ENCODE measurements at regions not wholly inside any gene's neighbourhood (a gene's known extent, or its start where the extent isn't known, plus 50 kb on each side); places are given as distances from the start of the nearest gene placed in this dataset.
"Not testable (repeated sequence)": the region's sequence is repeated elsewhere in the genome, so short reads cannot be mapped to it uniquely, and the experiment has no call there.

DNA sequence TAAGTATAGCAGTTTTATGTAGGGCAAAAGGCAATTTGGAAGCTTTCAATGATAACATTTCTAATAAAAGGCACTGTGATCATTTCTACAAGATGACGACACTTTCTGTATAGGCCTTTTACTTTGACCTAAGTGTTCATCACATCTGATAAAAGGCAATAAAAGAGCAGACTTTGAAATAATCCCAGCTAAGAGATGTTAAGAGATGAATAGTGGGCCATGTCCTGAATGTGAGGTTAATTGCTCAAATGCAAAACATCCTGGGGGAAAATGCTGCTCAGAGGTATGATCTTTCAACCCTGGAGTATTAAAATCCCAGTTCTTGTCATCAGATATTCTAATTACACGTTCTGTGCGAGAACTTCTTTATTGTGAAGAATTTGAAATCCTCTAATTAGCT, 677.6 kb downstream of the SOCS6 start:
- no peak for DNase-seq

DNA sequence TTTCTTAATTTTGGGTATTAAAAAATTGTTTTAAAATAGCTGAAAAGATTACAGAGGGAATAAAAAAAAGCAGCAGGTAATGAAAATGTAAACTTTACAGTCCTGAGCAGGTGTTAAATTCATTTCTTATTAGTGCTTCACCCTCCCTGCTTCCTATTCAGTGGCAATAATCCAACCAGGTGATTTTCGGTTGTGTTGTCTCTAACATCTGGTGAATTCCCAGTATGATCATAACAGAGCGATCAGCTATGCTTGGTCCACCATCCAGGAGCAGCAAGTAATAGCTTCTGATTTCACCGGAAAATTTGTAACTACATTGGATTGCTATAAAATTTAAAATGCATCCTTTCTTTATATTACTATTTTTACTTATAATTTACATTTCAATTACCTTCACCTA, 673.1 kb downstream of the SOCS6 start:
- DNase-seq: no peak

DNA sequence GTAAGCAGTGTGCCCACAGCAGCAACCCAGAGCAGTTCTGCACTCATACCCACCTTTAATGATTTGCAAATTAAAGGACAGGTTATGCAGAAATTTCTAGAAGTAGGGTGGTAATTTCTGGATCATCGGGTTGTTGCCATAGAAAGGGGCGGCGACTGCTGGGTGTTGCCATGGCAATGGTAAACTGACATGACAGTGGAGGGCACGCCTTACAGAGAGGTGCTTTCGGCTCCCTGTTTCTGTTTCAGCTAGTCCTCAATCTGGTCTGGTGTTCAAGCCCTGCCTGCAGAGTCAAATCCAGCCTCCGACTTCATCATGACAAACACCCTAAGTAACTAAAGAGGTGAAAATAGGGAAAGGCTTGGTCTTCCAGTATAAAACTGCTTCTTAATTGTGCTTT, 667.7 kb downstream of the SOCS6 start:
- no peak for DNase-seq

DNA sequence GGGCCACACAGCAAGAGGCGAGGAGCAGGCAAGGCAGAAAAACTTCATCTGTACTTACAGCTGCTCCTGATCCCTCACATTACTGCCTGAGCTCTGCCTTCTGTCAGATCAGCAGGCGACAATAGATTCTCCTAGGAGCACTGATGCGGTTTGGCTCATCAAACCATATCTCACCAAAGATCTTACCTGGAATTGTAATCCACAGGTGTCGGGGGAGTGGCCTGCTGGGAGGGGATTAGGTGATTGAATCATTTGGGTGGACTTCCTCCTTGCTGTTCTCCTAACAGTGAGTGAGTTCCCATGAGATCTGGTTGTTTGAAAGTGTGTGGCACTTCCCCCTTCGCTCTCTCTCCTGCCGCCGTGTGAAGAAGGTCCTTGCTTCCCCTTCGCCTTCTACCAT, 647.3 kb downstream of the SOCS6 start:
- no peak for DNase-seq

DNA sequence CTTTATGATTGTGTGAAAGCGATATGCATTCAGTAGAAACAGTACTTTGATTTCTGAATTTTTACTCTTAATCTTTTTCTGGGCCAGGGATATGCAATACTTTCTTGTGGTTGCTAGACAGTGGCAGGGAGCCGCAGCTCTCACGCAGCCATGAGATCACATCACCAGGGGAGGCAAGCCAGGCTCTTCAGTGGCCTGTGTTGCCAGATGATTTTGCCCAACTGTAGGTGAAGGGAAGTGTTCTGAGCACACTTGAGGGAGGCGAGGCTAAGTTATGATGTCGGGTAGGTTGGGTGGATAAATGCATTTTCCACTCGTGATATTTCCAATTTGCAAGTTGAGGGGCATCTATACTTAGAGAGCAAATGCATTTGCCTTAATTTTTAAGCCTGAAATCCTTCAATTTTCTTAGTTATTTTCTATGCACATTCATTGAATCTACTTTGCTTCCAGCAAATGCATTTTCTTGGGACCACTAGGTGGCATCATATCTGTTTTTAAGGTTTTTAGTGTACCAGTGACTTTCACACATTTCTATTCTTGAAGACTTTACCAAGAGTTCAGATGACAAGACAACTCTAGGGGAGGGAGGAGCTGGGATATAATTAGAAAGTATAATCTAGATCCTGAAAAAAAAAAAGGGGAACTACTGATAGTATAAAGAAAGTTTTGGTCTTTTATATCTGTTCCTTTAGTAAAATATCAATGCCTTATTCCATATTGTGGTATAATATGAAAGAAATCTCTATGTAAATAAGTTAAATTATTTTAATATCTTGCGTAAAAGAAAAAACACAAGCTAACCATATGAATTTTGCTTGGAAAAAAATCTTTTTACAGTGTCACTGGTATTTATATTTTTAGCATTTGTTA, 643.3 kb downstream of the SOCS6 start:
- DNase-seq: peak in 1 of 2 experiments; percentile 0

DNA sequence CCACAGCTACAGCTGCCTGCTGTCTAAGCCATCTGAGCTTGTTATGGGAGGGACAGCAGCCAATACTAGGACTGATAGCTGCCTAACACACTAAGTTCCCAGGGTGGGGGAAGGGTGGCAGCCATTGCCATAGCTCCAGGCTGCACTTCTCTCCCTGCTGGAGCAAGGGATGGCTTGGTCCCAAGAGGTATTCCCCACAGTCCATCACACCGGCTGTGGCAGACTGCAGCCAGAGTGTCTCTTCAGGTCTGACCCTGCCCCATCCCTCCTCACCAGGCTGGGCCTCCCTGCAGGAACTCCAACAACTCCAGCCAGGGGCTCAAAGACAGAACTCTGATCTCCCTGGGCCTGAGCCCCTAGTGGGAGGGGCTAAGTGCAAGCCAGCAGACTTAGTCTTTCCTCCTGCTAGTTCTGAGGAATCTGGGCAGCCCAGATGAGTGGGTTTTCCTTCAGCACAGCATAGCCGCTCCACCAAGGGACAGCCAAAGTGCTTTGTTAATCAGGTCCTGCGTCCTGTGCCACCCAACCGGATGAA, 632.1 kb downstream of the SOCS6 start:
- no peak for DNase-seq

DNA sequence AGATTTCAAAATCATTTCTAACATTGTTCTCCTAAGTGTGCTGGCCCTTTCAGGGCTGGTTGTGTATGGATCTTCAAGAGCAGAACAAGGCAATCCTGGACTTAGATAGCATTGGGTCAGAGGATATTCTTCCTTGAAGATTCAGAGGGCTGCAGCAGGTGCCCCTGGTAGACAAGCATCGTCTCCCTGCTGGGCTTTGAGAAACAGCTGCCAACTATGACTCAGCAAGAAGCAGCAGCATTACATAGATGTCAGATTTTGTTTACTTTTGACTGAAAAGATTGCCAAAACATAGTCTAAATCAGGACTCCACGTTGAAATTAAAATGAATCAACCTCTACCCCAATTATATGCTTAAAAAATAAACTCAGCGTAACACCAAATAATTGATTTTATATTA, 618.8 kb downstream of the SOCS6 start:
- DNase-seq: no peak

DNA sequence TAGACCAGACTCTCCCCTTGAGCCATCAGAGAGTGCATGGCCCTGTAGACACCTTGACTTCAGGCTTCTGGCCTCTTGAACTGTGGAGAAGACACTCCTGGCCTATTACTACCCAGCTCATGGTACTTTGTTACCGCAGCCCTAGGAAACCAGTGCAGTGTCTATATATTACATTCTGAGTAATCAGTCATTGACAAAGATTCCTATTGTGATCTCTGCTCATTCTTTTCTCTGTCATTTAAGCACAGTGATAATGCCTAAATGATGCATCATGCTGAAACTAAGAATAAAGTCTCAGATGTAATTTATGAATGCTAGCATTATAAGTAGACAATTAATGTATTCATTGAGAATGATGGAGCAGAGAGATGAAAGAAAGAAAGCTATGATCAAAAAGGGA, 603.5 kb downstream of the SOCS6 start:
- no peak for DNase-seq

DNA sequence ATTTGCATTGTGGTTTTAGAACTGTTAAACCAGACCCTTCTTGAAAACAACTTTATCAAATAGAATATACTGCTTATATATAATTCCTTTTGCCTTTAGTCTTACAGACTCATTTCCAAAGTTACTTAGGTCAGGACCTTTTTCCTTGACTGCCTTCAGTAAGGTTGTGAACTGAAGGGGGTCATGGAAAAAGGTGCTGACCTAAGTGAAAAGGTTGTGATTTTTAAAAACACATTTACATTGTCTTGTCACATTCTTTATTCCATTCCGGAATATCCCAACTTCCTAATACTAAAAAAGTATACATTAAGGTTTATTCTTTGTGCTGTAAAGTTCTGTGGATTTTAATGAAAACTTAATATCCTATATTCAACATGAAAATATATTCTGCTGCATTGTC, 581.4 kb downstream of the SOCS6 start:
- DNase-seq: no peak

DNA sequence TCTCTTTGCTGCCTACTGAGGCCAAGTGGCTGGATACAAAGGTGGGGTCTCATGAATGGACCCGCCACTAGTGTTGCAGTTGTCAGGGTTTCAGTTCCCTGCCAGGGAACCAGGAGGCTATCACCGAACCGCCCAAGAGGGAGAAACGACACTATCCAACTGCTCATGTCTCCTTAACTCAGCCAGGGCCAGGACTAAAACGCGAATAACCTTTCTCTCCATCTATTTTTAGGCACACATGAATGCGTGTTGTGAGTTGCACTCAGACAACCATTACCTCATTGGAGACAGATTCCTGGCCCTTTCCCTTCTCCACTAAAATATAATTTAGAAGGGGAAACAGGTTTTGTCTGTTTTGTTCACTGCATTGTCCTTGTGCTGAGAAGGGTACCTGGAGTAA, 559.5 kb downstream of the SOCS6 start:
- DNase-seq: no peak

DNA sequence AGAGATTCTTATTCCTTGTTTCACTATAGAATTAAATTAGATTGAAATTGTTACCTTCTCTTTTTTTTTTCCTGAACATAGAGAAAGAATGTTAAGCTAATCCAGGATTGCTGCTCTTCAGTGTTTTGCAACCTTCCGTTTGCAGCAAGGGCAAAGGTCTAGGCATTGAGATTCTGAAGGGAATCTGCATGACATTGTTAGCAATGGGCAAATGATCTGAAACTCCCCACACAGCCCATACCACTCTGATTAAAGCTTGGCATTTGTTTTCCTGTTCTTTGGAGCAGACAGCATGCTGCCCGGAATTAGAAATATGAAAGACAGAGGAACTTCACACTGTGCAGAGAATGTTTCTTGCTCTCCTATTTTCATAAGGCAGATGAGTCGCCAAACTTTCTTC, 551.8 kb downstream of the SOCS6 start:
- no peak for DNase-seq

DNA sequence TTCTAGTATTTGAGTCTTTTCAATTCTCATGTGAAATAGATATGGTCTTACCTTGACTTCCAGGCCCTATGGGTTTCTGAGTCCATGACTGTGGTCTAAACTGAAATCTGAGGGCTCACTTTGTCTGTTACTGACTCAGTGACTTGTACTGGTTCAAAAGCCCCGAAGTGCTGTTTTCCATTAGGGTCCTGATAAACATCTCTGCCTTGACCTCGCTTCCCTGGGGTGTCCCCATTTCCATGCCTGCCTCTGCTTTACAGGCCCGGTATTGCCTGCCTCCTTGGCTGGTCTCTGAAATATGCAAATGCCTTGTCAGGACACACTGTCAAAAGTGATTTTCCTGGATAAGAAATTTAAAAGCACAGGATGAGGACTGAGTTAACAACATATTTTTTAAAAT, 538.8 kb downstream of the SOCS6 start:
- no peak for DNase-seq

DNA sequence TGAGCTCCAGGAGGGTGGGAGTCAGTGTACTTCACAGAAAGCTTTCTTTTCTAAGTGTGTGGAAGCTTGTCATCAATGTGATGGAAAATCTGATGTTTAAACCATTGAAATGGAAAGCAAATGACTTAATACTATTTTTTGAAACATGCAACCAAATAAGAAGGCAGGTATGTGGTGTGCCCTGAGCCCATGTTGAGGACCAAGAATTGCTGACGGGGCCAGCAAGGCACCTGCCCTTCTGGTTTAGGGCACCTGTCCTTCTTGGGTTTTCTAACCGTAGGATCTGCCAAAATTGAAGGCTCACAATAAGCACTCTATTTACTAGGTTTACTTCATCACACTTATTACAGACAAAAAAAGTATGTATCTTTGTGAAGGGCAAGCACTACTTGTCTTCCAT, 537.7 kb downstream of the SOCS6 start:
- no peak for DNase-seq

DNA sequence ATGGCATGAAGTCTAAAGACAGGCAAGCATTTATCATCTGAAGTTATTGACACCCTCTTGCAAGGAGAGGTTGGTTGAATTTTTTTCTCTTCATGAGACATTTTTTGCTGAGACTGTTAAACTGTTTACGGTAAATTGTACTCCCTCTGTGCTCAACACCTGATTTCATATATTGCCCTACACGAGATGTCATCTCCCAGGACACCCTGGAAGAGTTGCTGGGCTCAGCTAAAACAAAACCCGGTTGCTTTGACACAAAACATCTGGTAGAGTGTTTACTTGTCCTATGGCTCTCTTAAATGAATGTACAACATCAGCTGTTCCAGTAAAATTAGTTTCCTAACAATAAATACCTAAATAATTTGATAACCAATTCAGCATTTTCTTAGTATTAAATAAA, 533.8 kb downstream of the SOCS6 start:
- DNase-seq: no peak

DNA sequence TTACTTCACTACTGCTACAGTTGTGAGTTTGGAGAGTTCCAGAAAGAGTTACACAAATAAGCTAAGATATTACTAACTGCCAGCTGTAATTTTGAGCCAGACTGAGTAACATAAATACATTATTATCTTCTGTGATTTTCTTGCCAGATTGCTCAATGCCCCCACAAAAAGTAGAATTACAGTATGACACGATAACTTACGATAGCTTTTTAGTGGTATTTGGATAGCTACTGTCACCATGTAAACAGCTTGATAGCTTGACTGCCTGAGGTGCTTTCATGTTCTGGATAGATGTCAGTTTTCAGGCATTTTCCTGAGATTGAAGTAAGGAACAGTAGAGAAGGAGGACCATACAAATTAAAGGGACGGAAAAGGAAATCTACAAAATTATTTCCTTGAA, 533.3 kb downstream of the SOCS6 start:
- DNase-seq: no peak

DNA sequence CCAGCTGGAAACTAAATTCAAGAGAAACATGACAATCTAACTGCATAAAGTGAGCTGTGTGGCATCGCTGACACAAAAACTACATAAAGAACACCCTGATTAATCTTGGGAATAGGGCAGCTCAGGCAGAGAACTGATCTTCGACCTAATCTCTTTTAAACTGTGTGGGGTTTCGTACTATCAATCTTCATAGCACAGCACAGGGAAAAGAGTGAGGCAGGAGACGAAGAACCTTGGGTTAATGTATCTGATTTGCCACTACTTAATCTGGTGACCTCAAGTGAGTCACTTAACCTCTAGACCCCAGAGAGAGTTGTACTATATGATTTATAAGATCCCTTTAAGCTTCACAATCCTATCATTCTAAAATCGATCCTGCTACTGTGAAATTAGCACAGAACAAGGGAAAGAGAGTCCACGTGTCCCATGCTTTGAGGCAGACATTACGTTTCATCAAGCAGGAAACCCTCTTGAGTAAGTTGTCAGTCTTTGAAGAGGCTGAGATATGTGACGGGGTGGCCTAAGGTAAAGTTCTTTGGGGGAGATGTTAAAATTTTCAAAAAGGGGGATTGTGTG, 519.7 kb downstream of the SOCS6 start:
- DNase-seq: no peak

DNA sequence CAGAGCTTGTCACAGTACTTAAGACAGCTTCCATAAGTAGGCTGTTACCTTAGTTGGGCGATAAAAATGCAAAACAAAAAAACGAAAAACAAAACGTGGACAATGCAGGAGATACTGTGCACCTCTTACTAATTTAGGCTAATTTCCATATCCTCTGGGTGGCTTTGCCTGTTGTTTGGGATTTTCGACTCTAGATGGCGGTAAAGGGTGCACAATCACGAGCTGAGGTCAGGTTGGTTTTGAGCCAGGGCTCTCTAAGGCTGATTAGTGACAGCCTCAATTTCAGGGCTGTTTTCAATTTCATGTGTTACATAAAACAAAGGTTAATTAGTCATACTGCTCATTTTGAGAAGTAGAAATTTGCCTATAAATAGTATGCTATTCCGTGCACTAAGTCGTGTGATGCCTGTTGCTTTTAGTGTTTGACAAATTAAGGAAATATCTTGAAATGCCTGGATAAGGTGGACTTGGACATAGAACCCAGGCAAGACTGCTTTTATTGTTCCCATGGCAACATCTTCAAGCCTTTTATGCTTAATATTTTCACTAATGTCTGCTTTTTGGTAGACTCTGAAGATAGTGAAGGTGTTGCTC, 493.1 kb downstream of the SOCS6 start:
- DNase-seq: peak; percentile 24 to 43

DNA sequence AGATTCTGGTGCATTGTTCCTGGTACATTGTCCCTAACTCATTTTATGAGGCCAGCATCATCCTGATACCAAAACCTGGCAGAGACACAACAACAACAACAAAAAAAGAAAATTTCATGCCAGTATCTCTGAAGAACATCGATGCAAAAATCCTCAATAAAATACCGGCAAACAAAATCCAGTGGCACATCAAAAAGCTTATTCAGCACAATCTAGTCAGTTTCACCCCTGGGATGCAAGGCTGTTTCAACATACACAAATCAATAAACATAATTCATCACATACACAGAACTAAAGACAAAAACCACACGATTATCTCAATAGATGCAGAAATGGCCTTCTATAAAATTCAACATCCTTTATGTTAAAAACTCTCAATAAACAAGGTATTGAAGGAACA, 477.4 kb downstream of the SOCS6 start:
- not testable (repeated sequence) for DNase-seq

DNA sequence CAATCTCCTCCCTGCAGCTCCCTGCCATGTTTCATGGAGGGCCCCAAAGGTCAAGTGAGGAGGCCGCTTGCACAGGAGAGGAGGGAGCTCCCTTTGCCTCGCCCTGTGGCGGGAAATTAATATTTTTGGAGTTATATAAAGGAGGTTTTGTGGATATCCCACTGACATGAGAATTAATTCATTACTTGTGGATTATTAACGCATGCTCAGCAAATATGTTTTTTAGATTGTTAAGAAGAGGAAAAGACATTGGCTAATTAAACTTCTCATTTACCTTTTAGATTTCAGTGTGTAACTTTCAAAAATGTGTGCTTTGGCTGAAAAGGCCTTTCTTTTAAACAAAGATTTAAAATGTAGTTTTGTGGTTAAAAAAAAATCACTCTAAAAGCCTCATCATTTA, 474.0 kb downstream of the SOCS6 start:
- DNase-seq: no peak

DNA sequence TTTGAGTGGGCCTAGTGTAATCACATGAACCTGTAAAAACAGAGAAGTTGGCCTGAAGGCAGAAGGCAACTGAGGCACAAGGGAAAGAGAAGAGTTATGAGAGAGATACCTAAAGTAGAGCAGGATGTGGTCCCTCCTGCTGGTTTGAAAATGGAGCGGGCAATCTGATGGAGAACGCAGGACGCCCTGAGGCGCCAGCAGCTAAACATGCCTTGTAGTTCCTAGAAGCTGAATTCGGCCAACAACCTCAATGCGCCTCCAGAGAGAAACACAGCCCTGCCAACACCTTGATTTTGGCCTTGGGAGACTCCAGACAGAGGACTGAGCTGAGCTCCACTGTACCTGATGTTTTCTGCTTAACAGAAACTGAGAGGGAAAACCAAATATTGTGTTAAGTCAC, 469.9 kb downstream of the SOCS6 start:
- DNase-seq: no peak

DNA sequence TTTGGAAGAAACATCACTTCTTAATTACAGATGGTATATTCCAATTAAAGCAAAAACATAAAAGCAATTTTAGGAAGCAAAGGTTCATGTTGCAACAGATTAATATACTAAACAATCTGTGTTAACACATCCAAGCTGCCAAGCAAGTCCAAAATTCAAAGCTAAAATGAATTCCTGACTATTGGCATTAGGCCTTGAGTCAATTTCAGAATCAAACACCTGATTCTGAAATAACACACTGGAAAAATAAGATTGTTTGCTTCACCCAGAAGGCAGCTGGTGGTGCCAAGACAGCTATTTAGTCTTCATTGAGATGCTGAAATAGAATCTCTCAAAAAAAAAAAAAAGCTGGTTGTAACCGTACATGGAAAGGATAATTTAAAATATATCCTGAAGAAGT, 465.6 kb downstream of the SOCS6 start:
- DNase-seq: no peak

DNA sequence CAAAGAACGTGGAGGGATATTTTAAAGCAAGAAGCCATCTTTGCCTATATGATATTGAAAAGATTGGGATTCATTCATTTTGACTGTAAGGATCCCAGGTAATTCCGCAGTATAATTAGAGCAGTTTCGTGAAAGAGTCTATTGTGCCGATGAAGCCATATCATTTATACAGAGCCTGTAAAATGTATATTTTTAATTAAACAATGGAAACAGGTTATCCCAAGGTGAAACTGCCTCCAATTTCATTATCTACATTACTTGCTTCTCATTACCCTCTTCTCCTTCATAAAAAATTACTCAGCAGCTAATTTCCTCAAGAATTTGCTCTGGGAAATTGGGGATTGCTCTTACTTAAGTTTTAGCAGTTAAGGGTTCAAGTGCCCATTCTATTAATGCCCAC, 444.1 kb downstream of the SOCS6 start:
- no peak for DNase-seq

DNA sequence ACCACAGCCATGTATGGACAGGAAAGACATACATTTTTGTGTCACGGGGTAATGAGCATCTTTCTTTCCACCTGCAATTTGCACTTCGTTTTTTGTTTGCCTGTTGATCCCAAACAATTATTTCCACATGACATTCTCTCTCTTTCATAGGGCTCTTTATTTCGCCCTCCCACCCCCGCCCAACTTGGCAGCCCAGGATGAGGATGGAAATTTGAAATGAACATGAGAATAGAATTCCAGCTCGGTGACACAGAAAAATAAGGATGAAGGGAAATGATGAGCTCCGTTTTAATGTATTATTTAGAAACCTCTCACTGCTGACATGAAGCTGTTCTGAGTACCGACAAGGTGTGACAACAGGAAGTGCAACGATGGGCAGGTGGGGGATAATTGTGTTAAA, 443.3 kb downstream of the SOCS6 start:
- DNase-seq: no peak

DNA sequence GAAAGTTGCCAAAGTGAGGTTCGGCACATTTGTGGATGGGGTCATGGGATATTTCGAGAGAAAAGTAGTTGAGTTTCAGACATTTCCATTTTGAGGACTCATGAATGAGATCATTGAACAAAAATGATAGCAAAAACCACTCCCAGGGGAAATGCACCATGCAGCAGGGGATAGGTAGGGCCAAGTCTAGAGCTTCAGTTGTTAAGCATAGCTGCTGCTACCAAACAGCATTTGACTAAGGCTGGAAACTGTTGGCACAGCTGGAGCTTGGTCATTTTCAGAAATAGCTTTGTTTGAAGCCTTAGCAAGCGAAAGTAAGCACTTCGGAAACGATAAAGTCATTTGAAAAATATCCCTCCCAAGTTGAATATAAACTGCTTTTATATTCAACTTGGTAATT, 431.8 kb downstream of the SOCS6 start:
- no peak for DNase-seq
